Left ventricle myocardium inferior (tissue), 1 donor: ENCODE measurements at regions not wholly inside any gene's neighbourhood (a gene's known extent, or its start where the extent isn't known, plus 50 kb on each side); places are given as distances from the start of the nearest gene placed in this dataset.

ENCODE experiments used
- DNase-seq: peaks from one replicate; pipeline ENCODE4 v3.0.0-alpha.2; 2020
- H3K27ac ChIP-seq: fragments of 200-600 bp; replicated peaks from 2 replicates; pipeline ENCODE4 v1.8.0; 2021
- H3K27me3 ChIP-seq: fragments of 200-600 bp; 2 replicates; pipeline ENCODE4 v1.8.0; 2021; ENCODE audit warnings: low read depth
- H3K36me3 ChIP-seq: fragments of 200-600 bp; 2 replicates; pipeline ENCODE4 v1.8.0; 2021
- H3K4me1 ChIP-seq: fragments of 200-600 bp; 2 replicates; pipeline ENCODE4 v1.8.0; 2021
- H3K4me3 ChIP-seq: fragments of 200-600 bp; 2 replicates; pipeline ENCODE4 v1.8.0; 2021; ENCODE audit warnings: mild to moderate bottlenecking, moderate library complexity
- H3K9me3 ChIP-seq: fragments of 200-600 bp; replicated peaks from 2 replicates; pipeline ENCODE4 v1.8.0; 2021
- intact Hi-C: fragments of 100-400 bp; cut with micrococcal nuclease; formaldehyde crosslinking; loops from one replicate; pipeline ENCODE4 v1.11.0; 2022
- TF ChIP-seq, protein P1 (sequence below): fragments of 200-600 bp; IDR thresholded peaks from 2 replicates; pipeline ENCODE4 v1.8.0; 2021; ENCODE audit warnings: antibody characterized with exemption, mild to moderate bottlenecking, borderline replicate concordance
- donor health status: DM: no; HTN: yes; CAD: no; lungs with severe emphysema.

DNA sequence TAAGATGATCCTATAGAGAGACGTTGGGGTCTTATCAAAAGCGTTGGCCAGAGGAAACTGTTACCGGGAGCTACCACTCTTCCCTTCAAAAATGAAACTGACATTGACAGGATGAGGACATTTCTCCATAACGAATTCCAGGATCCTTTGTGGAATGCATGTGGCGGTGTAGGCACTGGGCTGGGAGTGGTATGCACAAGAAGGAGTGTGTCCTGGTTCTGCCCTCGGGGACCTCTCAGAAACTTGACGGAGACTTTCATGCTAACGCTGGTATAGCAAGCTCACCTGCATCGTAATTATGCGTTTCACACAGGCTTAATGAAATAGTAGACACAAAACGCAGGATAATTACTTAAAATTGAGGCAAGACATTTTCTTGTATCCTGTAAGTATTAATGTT lies 441.1 kb downstream of the FGF9 start:
- H3K27me3 ChIP-seq, result peaks cover 6% of the 10 kb centered on the region
- H3K27ac ChIP-seq, result no peak overlapping the region
- no peaks in the 10 kb centered on the region for H3K9me3 ChIP-seq
- DNase-seq, result no peak
- H3K4me3 ChIP-seq, result no peak overlapping the region
- H3K4me1 ChIP-seq, result no peaks in the 10 kb centered on the region
- TF ChIP-seq, protein P1, sequence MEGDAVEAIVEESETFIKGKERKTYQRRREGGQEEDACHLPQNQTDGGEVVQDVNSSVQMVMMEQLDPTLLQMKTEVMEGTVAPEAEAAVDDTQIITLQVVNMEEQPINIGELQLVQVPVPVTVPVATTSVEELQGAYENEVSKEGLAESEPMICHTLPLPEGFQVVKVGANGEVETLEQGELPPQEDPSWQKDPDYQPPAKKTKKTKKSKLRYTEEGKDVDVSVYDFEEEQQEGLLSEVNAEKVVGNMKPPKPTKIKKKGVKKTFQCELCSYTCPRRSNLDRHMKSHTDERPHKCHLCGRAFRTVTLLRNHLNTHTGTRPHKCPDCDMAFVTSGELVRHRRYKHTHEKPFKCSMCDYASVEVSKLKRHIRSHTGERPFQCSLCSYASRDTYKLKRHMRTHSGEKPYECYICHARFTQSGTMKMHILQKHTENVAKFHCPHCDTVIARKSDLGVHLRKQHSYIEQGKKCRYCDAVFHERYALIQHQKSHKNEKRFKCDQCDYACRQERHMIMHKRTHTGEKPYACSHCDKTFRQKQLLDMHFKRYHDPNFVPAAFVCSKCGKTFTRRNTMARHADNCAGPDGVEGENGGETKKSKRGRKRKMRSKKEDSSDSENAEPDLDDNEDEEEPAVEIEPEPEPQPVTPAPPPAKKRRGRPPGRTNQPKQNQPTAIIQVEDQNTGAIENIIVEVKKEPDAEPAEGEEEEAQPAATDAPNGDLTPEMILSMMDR, result no peak
- no peaks in the 10 kb centered on the region for H3K36me3 ChIP-seq
- intact Hi-C loops, result no loop called here

GRCh38 chr13:22112956-22113745 lies 442.3 kb downstream of the FGF9 start:
- no peaks in the 10 kb centered on the region for H3K36me3 ChIP-seq
- DNase-seq, result no peak
- intact Hi-C loops, result no loop called here
- no peaks in the 10 kb centered on the region for H3K4me1 ChIP-seq
- peaks cover 6% of the 10 kb centered on the region for H3K27me3 ChIP-seq
- no peak overlapping the region for H3K27ac ChIP-seq
- H3K4me3 ChIP-seq, result no peak overlapping the region
- H3K9me3 ChIP-seq, result no peaks in the 10 kb centered on the region
- TF ChIP-seq, protein P1, result no peak

GRCh38 chr13:22114630-22115311 lies 443.9 kb downstream of the FGF9 start:
- Histone ChIP-seq H3K27me3 (peaks cover 6% of the 10 kb centered on the region), H3K36me3 (no peaks in the 10 kb centered on the region), H3K27ac (no peak overlapping the region), H3K4me3 (no peak overlapping the region), H3K9me3 (no peaks in the 10 kb centered on the region), H3K4me1 (no peaks in the 10 kb centered on the region)
- intact Hi-C loops, result no loop called here
- no peak for DNase-seq
- TF ChIP-seq, protein P1, result no peak

- Histone ChIP-seq H3K4me1 (no peaks in the 10 kb centered on the region), H3K9me3 (no peaks in the 10 kb centered on the region), H3K4me3 (no peak overlapping the region), H3K36me3 (no peaks in the 10 kb centered on the region), H3K27ac (no peak overlapping the region), H3K27me3 (no peaks in the 10 kb centered on the region)
- TF ChIP-seq, protein P1, result no peak
- intact Hi-C loops, result no loop called here
- DNase-seq, result no peak
Measured at GRCh38 chr13:22118158-22118557, 447.3 kb downstream of the FGF9 start.

DNA sequence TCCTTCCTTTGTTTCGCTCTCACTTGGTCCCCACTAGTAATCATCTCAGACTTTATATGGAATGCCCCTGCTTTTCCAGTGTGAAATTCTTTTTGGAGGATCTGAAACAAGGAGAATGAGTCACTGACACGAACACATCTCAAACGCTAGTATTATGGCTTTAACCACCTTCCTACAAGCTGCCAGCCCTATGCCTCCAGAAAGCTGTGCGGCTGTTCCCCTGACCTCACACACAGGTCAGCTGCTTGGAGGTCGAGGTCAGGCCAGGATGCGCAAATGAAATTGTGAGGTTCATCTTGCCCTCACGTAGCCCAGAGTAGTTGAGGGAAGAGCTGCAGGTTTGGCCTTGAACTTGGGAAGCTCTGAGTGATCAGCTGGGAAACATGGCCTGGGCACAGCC lies 449.8 kb downstream of the FGF9 start:
- no peak for DNase-seq

More for the DNA sequence above, 449.8 kb downstream of the FGF9 start:
- no peak overlapping the region for H3K4me3 ChIP-seq
- H3K4me1 ChIP-seq, result no peaks in the 10 kb centered on the region
- no peak overlapping the region for H3K27ac ChIP-seq
- TF ChIP-seq, protein P1, result no peak
- intact Hi-C loops, result no loop called here
- no peaks in the 10 kb centered on the region for H3K9me3 ChIP-seq
- H3K36me3 ChIP-seq, result no peaks in the 10 kb centered on the region
- no peaks in the 10 kb centered on the region for H3K27me3 ChIP-seq
